Hepatocyte (in vitro differentiated cells): ENCODE measurements at regions not wholly inside any gene's neighbourhood (a gene's known extent, or its start where the extent isn't known, plus 50 kb on each side); places are given as distances from the start of the nearest gene placed in this dataset.

ENCODE experiments used
- EZH2phosphoT487 ChIP-seq: fragments of 200-600 bp; sonication (generic); IDR thresholded peaks from one replicate; pipeline ENCODE4 v1.6.1; 2018; ENCODE audit warnings: antibody characterized with exemption, mild to moderate bottlenecking, low read depth, moderate library complexity; ENCODE audit not compliant: unreplicated experiment, severe bottlenecking
- TF ChIP-seq, protein P1 (sequence below): fragments of 200-600 bp; sonication (generic); IDR thresholded peaks from 2 replicates; pipeline ENCODE4 v1.5.1; 2016; ENCODE audit warnings: antibody characterized with exemption, mild to moderate bottlenecking; ENCODE audit not compliant: poor library complexity

DNA sequence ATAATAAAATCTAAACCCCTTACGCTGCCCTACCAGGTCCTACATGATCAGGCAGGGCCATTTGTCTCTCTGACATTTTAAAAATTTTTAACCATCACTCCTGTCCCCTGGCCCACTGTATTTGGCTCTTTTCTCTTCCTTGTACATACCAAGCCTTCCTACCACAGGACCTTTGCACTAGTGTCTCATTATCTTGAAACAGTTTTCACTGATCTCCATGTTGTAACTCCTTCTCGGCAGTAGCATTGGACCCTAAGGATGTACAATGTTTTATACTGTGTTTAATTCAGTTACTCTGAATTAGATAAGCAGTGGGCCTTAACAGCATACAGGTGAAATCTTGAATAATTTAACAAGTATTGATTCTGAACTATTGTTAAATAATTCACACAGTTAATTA lies 330.7 kb downstream of the UTRN start:
- TF ChIP-seq, protein P1, sequence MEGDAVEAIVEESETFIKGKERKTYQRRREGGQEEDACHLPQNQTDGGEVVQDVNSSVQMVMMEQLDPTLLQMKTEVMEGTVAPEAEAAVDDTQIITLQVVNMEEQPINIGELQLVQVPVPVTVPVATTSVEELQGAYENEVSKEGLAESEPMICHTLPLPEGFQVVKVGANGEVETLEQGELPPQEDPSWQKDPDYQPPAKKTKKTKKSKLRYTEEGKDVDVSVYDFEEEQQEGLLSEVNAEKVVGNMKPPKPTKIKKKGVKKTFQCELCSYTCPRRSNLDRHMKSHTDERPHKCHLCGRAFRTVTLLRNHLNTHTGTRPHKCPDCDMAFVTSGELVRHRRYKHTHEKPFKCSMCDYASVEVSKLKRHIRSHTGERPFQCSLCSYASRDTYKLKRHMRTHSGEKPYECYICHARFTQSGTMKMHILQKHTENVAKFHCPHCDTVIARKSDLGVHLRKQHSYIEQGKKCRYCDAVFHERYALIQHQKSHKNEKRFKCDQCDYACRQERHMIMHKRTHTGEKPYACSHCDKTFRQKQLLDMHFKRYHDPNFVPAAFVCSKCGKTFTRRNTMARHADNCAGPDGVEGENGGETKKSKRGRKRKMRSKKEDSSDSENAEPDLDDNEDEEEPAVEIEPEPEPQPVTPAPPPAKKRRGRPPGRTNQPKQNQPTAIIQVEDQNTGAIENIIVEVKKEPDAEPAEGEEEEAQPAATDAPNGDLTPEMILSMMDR: no peak
- no peak for TF ChIP-seq EZH2phosphoT487
